NCI-H748 (cell line): ENCODE measurements at regions not wholly inside any gene's neighbourhood (a gene's known extent, or its start where the extent isn't known, plus 50 kb on each side); places are given as distances from the start of the nearest gene placed in this dataset.
"Not testable (repeated sequence)": the region's sequence is repeated elsewhere in the genome, so short reads cannot be mapped to it uniquely, and the experiment has no call there.

ENCODE experiments used
- DNase-seq: peaks from one replicate; lab custom pipeline; 2025; ENCODE audit not compliant: unreplicated experiment; lab: John Stamatoyannopoulos, UW

DNA sequence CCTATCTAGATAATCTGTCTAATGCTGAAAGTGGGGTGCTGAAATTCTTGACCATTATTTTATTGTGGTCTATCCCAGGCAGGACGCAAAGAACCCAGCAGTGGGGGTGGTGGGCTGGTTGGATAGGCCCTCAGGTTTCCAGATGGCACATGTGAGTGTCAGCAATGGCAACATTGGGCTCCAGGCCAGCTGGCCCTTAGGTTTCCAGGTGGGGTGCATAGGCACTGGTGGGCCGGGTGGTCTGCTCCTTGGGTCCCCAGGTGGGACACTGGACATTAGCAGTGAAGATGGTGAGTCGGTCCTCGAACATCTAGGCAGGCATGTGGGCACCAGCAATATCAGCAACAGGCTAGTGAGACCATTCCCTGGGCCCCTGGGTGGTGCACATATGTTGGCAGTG is 680.3 kb upstream of the ACVR2A start:
- no peak for DNase-seq

DNA sequence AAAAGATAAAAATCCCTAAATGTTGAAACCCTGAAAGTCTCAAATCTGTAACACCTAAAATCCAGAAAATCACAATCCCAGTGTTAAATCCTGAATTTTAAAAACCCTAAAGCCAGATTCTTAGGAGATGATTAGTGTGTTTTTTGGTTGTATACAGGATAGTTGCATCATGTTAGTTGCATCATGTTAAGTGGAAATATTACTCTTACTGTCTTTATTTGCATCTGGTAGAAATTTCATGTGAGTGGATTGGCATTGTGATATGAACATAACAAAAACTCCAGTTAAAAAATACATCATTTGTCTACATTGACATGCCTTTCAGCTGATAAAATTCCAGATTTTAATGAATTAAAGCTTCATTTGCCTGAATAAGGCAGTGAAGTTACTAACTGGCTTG is 683.1 kb upstream of the ACVR2A start:
- DNase-seq, result no peak

DNA sequence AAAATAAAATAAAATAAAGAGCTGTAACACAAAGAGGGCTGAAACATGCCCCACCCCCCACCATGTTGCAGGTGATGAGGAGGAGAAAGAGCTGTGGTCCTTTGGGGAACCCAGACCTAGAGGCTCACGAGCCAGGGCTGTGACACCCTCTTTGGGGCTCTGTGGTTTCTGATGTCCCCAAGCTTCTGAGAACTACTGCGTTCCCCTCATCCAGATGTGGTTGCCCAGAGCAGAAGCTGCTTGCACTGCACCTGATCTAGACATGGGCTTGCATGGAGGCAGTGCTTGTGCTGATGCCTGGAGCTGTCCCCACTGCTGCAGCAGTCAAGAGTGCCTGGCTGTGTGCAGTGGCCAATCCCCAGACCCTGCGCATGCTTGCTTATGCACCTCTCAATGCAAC is 687.9 kb upstream of the ACVR2A start:
- DNase-seq, result no peak

DNA sequence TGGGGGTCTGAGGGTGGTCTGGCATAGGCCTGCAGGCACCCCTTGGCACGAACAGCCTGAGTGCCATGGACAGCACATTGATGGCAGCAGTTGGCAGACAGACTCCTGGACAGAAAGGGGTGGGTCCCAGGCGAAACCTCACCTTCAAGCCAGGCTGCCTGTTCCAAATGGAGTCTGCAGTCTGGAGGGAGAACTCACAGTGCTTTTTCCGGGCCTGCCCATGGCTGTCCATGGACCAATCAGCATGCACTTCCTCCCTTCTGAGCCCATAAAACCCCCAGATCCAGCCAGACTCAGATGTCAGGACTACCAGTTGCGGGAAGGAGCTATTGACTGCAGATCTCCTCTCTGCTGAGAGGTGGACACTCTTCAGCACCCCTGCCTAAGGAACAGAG is 694.6 kb upstream of the ACVR2A start:
- DNase-seq, result no peak

DNA sequence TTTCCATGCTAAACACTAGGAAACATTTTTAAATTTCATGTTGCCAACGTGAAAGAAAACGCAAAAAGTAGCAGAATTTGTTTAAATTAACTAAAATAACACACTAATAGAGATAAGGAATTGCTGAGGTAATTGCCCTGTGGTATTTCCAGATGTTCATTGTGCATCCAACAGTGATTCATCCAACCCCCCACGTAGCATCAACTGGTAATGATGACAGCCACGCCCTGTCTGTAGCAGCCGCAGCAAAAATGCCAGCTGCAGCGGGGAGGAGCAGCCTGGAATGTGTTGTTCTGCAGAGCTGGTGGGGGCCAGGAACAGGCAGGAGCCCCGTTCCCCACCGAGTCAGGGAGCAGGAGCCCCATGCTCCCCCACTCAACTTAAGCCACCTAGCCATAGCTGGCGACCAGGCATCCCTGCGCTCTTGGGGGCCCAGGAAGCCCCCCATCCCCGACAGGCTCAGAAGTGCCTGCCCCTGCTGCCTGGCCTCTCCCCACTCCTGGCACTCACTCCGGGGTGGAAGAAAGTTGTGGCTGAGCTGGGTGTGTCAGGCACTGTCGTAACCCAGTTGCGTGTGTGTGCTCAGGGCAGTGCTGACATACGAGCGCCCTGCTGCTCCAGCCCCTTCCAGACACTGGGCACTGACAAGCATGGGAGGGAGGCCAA is 695.1 kb upstream of the ACVR2A start:
- DNase-seq, result peak; percentile 33

- no peak for DNase-seq
These were observed 697.0 kb upstream of the ACVR2A start for GRCh38 chr2:147147802-147148201.

DNA sequence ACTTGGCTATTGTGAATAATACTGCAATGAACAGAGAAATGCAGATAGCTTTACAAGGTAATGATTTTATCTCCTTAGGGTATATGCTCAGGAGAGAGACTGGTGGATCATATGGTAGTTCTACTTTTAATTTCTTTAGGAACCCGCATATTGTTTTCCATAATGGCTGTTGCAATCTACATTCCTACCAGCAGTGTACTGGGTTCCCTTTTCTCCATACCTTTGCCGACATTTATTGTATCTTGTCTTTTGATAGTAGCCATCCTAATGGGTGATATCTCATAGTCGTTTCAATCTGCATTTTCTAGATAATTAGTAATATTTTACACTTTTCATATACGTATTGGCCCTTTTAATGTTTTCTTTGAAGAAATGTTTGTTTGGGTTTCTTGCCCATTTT is 702.9 kb upstream of the ACVR2A start:
- no peak for DNase-seq

- not testable (repeated sequence) for DNase-seq
These were observed 705.1 kb upstream of the ACVR2A start for GRCh38 chr2:147139732-147140131.

DNA sequence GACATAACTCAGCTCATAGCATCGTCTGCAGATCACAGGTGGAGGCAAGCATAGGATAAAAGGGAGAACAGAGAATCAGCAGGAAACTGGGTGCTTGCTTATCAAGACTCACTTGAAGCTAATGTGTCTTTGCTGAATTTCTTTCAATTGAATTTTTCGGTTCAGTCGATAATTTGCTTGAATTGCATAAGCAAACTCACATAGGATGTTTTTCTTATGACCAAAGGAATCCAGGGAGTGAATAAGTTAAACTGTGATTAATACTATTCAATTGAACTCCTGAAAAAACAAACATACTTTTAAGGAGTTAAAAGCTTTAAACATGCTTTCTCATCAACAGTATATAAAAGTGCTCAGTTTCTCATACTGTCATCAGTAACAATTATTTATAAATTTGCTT is 707.1 kb upstream of the ACVR2A start:
- DNase-seq, result no peak

DNA sequence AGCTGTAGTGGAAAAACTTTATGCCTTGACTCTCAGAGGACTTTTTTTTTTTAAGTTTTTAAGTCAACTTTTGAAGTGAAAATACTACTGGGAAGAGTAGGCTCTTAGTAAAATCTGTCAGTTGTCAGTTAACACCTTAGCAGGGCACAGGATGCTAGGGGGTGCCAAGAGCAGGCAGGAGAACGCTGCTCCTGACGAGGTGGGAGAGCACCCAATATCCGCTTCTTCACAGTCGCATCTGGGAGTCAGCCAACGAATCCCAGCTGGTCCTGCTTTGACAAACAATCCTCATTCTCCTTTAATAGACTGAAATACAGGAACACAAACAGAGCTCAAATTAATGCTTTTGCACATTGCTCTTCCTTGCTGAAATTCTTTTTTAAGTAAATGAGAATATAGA is 709.5 kb upstream of the ACVR2A start:
- peak; percentile 71 for DNase-seq

- peak; percentile 78 for DNase-seq
These were observed 711.4 kb upstream of the ACVR2A start for GRCh38 chr2:147133286-147133908.

GRCh38 chr2:147125145-147125544 is 719.7 kb upstream of the ACVR2A start:
- no peak for DNase-seq

DNA sequence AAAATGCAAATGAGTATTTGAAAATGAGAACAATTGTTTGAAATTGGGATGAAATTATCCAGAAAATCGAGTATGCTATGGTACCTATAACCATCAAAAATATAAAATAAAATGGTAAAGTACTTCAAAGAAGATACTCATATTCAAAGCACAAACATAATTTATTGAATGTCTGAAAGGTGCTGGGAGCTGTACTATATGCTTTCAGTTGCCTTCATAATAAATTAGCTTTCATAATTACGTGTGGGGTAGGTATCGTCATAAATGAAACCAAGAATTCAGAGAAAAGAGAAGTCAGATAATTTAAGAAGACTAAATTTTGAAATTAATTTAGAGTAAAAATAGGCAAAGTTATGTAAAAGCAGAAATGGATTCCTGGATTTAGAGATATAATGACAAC is 721.9 kb upstream of the ACVR2A start:
- no peak for DNase-seq

DNA sequence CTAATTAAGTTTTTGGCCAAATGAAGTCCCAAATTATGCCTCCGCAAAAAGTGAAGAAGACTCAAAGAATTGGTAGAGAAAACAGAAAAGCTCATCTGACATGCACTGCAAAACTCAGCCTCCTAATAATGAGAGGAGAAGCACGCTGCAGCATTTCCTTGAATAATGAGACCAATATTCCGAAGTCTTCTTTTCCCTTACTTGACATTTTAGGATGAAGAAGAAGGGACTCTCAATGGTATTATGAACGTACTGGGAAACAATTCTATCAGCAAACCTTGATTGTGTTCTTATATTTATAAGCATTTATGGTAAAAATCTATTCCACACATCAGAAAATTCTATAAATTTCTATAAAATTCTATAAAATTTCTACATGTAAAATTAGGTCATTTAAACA is 733.9 kb upstream of the ACVR2A start:
- DNase-seq, result no peak

DNA sequence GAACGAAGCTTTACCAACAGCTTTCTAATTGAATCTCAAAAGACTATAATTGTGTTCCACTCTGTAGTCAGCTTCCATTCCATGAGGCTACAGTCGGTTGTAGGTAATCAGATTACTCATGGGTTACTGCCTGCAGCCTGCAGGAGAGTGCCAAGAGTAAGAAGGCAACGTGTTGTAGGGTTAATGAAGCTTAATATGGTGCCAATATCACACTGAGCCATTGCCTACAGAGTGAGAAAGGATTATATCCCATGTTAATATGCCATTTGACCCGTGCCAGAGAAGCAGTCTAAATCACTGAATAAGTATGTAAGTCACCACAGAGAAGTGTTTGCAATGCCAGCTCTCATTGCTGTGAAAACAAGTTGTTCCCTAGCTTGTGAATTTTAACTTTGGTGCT is 734.5 kb upstream of the ACVR2A start:
- DNase-seq, result no peak

DNA sequence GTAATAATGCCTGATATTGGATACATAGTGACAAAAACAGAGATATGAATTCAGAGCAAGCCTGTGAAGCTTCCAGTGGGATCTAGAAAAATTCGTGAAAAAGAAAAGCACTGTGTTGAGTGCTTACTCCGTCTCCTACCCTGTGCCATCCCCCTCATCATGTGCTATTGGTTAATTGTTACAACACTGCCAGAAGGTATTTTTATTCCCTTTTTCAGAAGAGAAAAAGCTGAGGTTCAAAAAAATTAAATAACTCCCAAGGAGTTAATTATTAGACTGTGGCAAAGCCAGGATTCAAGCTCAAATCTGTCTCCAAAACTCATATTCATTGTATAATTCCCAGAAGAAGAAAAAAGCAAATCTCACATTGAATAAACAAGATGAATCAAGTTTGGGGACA is 735.5 kb upstream of the ACVR2A start:
- DNase-seq, result no peak

GRCh38 chr2:147108548-147108947 is 736.3 kb upstream of the ACVR2A start:
- DNase-seq, result no peak

DNA sequence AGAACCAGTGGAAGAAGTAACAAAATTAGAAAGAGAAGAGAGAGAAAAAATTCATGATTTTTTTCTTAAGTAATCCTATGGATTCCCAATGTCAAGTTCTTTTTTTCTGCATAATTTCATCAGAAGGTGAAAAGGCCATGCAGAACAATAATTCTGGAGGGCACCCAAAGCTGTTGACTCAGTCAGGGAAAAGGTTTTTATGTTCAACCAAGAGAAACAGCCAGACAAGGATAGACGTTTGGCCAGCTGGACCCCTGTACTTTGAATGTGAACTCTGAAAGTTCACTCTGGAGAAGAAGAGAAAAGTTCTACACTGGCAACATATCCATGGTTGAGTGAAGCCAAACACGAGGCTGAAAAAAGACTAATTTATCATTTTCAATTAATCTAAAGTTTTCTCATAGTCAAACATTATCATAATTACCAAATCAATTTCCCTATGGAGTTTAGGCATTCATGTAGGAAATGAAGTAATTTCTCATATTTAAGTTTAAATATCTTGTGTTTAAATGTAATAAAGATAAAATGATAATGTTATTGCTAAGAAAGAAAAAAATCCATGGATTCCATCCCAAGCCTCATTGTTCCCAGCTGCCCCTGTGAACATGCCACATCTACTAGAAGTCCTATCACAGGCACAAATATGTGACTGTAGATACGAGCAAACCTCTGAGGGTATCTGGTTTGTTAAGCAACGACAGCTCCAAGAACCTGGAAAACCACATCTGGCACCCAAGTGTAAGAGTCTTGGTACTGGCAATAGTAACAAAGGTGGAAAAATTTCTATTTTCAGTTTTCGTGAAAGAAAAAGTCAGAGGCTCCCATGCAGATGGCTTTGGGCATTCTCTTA is 742.7 kb upstream of the ACVR2A start:
- DNase-seq, result no peak

GRCh38 chr2:147100406-147101035 is 744.3 kb upstream of the ACVR2A start:
- no peak for DNase-seq

GRCh38 chr2:147099845-147100244 is 745.0 kb upstream of the ACVR2A start:
- no peak for DNase-seq

DNA sequence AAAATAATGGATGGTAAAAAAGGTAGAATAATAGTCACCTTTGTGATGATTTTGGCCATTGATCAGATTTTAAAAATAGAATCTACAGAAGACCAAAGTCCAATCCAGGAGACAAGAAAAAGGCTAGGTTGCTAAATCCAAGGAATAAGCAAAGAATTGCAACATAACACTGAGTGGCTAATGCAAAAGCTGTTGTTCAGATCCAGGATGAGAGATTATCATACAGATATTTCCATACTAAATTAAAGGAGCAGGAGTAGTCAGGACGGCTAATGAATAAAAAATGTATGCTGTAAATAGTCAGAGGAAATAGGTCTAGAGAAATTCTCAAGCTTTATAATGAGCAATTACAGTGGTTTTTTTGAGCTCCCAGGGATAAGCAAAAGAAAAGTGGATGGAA is 745.9 kb upstream of the ACVR2A start:
- no peak for DNase-seq

- no peak for DNase-seq
These were observed 747.1 kb upstream of the ACVR2A start for GRCh38 chr2:147097747-147098146.
